Left ventricle myocardium inferior (tissue), 1 donor: ENCODE measurements at regions not wholly inside any gene's neighbourhood (a gene's known extent, or its start where the extent isn't known, plus 50 kb on each side); places are given as distances from the start of the nearest gene placed in this dataset.

Experiments
- DNase-seq: peaks from one replicate; pipeline ENCODE4 v3.0.0-alpha.2; 2020
- H3K27ac ChIP-seq: fragments of 200-600 bp; replicated peaks from 2 replicates; pipeline ENCODE4 v1.8.0; 2021
- H3K27me3 ChIP-seq: fragments of 200-600 bp; 2 replicates; pipeline ENCODE4 v1.8.0; 2021; ENCODE audit warnings: low read depth
- H3K36me3 ChIP-seq: fragments of 200-600 bp; 2 replicates; pipeline ENCODE4 v1.8.0; 2021
- H3K4me1 ChIP-seq: fragments of 200-600 bp; 2 replicates; pipeline ENCODE4 v1.8.0; 2021
- H3K4me3 ChIP-seq: fragments of 200-600 bp; 2 replicates; pipeline ENCODE4 v1.8.0; 2021; ENCODE audit warnings: mild to moderate bottlenecking, moderate library complexity
- H3K9me3 ChIP-seq: fragments of 200-600 bp; replicated peaks from 2 replicates; pipeline ENCODE4 v1.8.0; 2021
- intact Hi-C: fragments of 100-400 bp; cut with micrococcal nuclease; formaldehyde crosslinking; loops from one replicate; pipeline ENCODE4 v1.11.0; 2022
- TF ChIP-seq, protein P1 (sequence below): fragments of 200-600 bp; IDR thresholded peaks from 2 replicates; pipeline ENCODE4 v1.8.0; 2021; ENCODE audit warnings: antibody characterized with exemption, mild to moderate bottlenecking, borderline replicate concordance
- donor health status: DM: no; HTN: yes; CAD: no; lungs with severe emphysema.

DNA sequence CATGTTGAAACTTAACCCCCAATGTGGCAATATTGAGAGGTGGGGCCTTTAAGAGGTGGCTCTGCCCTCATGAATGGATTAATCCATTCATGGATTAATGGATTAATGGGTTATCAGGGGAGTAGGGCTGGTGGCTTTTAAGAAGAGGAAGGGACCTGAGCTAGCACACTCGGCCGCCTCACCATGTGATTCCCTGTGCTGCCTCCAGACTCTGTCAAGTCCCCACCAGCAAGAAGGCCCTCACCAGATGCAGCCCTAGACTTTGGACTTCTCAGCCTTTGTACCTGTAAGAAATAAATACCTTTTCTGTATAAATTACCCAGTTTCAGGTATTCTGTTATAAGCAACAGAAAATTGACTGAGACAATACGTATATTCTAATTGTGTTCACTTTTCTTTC is 272.2 kb upstream of the DMRT1 start:
- TF ChIP-seq, protein P1, sequence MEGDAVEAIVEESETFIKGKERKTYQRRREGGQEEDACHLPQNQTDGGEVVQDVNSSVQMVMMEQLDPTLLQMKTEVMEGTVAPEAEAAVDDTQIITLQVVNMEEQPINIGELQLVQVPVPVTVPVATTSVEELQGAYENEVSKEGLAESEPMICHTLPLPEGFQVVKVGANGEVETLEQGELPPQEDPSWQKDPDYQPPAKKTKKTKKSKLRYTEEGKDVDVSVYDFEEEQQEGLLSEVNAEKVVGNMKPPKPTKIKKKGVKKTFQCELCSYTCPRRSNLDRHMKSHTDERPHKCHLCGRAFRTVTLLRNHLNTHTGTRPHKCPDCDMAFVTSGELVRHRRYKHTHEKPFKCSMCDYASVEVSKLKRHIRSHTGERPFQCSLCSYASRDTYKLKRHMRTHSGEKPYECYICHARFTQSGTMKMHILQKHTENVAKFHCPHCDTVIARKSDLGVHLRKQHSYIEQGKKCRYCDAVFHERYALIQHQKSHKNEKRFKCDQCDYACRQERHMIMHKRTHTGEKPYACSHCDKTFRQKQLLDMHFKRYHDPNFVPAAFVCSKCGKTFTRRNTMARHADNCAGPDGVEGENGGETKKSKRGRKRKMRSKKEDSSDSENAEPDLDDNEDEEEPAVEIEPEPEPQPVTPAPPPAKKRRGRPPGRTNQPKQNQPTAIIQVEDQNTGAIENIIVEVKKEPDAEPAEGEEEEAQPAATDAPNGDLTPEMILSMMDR: no peak
- peaks cover 71% of the 10 kb centered on the region for H3K4me1 ChIP-seq
- H3K27me3 ChIP-seq: no peaks in the 10 kb centered on the region
- H3K27ac ChIP-seq: peak overlapping the region; percentile 91
- H3K36me3 ChIP-seq: peaks cover 2% of the 10 kb centered on the region
- peaks cover 13% of the 10 kb centered on the region for H3K9me3 ChIP-seq
- intact Hi-C loops: no loop called here
- DNase-seq: no peak
- peak overlapping the region; percentile 35 for H3K4me3 ChIP-seq

DNA sequence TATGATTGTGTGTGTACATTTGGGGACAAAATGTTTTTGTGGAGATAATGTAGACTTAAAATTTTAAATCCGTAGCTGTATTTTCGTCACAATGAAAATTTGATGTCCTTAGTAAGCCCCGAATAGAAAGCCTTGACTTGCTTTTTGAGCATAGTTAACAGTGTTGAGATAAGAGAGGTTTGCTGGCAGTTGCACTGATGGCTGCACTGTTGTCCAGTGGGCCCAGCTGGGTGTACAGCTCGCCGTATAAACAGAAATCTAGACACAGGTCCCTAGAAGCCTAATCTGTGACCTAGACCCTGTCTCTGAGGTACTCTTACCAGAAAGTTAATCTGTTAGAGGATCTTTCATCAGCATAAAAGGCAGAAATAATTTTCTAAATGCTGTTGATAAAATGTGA is 271.3 kb upstream of the DMRT1 start:
- H3K27ac ChIP-seq: peak overlapping the region; percentile 91
- H3K9me3 ChIP-seq: peaks cover 13% of the 10 kb centered on the region
- TF ChIP-seq, protein P1: no peak
- no peak for DNase-seq
- H3K27me3 ChIP-seq: no peaks in the 10 kb centered on the region
- peak overlapping the region; percentile 35 for H3K4me3 ChIP-seq
- no peaks in the 10 kb centered on the region for H3K36me3 ChIP-seq
- intact Hi-C loops: no loop called here
- peaks cover 80% of the 10 kb centered on the region for H3K4me1 ChIP-seq

DNA sequence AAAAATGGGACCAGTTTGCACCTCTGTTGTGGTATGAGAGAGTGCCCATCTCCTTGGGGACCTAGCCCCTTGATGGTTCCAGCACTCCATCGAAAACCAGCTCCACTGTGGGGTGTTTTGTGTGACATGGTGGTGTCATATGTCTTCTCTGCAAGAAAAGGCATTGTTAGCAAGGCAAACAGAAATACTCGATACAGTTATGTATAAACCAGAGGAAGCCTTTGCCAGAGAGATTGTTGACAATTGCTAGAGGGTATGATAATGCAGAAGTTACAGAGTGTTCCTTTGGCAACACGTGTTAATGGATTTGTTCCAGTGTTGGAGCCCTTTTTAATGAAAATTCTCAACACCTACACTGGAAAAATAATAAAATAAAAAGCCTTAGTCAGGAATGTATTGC is 270.4 kb upstream of the DMRT1 start:
- H3K36me3 ChIP-seq: no peaks in the 10 kb centered on the region
- intact Hi-C loops: no loop called here
- H3K27me3 ChIP-seq: no peaks in the 10 kb centered on the region
- DNase-seq: no peak
- peak overlapping the region; percentile 91 for H3K27ac ChIP-seq
- peak overlapping the region; percentile 35 for H3K4me3 ChIP-seq
- H3K9me3 ChIP-seq: peaks cover 10% of the 10 kb centered on the region
- TF ChIP-seq, protein P1: no peak
- H3K4me1 ChIP-seq: peaks cover 89% of the 10 kb centered on the region

DNA sequence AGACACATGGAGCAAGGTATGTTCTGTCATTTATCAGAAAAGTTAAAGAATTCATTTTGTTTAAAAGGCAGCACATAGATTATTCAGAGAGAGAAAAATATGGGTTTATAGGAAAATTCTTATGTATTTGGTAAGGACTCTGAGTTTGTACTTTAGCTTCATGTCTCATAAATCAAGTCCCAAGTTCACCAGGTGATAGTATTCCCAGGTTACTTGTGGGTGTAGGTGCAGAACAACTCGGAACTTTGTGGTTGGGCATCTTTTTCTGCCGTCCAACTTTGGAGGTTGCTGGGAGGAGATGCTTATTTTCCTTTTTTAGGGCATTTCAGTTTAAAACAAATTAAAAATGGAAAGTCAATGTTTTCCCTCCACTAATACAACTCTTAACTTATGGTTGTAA is 269.8 kb upstream of the DMRT1 start:
- Histone ChIP-seq H3K4me3 (no peak overlapping the region), H3K4me1 (peaks cover 96% of the 10 kb centered on the region), H3K36me3 (no peaks in the 10 kb centered on the region), H3K9me3 (peaks cover 5% of the 10 kb centered on the region), H3K27me3 (no peaks in the 10 kb centered on the region), H3K27ac (peak overlapping the region; percentile 91)
- TF ChIP-seq, protein P1: no peak
- DNase-seq: no peak
- intact Hi-C loops: no loop called here

DNA sequence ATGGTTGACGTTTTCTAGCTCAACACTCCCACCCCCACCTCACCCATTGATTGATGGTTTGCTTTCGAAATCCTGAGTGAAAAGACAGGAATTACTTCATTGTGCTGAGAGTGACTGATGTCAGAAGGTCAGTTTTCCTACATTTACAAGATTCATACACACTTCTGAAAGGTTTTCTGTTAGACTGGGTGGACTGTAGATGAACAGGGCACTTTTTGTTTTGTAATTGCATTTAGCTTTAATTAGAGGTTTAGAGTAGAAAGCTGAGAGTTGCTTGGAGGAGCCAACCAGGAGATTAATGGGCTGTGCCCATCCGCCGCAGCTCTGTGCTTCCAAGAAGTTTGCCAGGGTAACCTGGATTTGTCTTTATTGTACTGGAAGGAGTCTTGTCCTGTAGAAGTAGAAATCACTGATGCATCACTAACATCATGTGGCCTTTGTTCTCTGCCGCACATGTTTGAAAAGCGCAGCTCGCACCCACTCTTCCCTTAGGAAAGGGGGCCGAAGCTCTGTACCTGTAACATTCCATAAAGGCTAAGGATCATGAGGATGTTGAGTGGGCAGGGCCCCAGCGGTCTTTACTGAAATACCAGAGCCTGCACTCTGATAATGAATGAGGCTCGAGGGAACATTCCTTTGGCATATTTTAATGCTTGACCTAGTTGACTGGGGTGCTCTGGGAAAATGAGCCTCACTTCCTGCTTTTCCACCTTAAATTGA is 267.6 kb upstream of the DMRT1 start:
- no peak for DNase-seq
- no peaks in the 10 kb centered on the region for H3K9me3 ChIP-seq
- no peak overlapping the region for H3K4me3 ChIP-seq
- peaks cover 96% of the 10 kb centered on the region for H3K4me1 ChIP-seq
- no peaks in the 10 kb centered on the region for H3K27me3 ChIP-seq
- intact Hi-C loops: no loop called here
- TF ChIP-seq, protein P1: no peak
- H3K36me3 ChIP-seq: no peaks in the 10 kb centered on the region
- peak overlapping the region; percentile 91 for H3K27ac ChIP-seq
